ENCODE measurements at regions not wholly inside any gene's neighbourhood (a gene's known extent, or its start where the extent isn't known, plus 50 kb on each side); places are given as distances from the start of the nearest gene placed in this dataset.

DNA sequence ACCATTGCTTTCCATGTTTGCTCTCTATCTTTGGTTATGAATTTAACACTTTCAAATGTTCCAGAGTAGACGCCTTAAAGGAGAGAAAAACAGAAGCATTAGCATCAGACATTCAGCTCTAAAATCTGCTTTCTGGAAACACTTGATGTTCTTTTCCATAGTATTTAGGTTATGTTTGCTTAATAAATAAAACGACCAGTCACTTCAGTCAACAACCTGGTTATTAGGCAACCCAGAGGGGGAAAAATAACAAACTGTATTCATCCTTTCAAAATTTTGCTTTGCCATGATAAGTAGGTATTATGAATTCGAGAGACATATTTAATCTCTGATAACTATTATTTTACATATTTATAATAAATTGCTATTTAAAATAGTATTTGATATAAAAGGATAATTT lies 1044.7 kb downstream of the CDH9 start:
- ATAC-seq (ENCODE audit: insufficient read depth, low FRiP score) (no peak), DNase-seq (no peak)
- Histone ChIP-seq H3K27me3 (ENCODE audit: control insufficient read depth in 3 of 3, insufficient read depth in 3 of 3, low read length in 2 of 3) (no peaks in the 10 kb centered on the region), H3K4me1 (ENCODE audit: control insufficient read depth in 5 of 5, insufficient read depth in 5 of 5, low read length in 5 of 5) (no peaks in the 10 kb centered on the region), H3K4me3 (no peak overlapping the region), H3K27ac (ENCODE audit: low read depth in 1 of 2, low read length in 1 of 2) (no peak overlapping the region), H3K9me3 (ENCODE audit: control insufficient read depth in 4 of 4, insufficient read depth in 3 of 4, low read length in 3 of 4) (peaks cover 0 to 1% (median under 1%) of the 10 kb centered on the region in 4 donors), H3K9ac (ENCODE audit: insufficient read depth in 1 of 2, low read length in 2 of 2) (no peak overlapping the region), H3K36me3 (ENCODE audit: control insufficient read depth in 4 of 4, insufficient read depth in 4 of 4, low read length in 4 of 4) (no peaks in the 10 kb centered on the region)
- 57 to 79% methylated on average over 3 of the region's 3 CpGs for WGBS, 2 donors
- TF ChIP-seq, protein P1, sequence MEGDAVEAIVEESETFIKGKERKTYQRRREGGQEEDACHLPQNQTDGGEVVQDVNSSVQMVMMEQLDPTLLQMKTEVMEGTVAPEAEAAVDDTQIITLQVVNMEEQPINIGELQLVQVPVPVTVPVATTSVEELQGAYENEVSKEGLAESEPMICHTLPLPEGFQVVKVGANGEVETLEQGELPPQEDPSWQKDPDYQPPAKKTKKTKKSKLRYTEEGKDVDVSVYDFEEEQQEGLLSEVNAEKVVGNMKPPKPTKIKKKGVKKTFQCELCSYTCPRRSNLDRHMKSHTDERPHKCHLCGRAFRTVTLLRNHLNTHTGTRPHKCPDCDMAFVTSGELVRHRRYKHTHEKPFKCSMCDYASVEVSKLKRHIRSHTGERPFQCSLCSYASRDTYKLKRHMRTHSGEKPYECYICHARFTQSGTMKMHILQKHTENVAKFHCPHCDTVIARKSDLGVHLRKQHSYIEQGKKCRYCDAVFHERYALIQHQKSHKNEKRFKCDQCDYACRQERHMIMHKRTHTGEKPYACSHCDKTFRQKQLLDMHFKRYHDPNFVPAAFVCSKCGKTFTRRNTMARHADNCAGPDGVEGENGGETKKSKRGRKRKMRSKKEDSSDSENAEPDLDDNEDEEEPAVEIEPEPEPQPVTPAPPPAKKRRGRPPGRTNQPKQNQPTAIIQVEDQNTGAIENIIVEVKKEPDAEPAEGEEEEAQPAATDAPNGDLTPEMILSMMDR (IDR thresholded peaks at IDR 0.05; ENCODE audit: control extremely low read depth, extremely low read depth): no peak

DNA sequence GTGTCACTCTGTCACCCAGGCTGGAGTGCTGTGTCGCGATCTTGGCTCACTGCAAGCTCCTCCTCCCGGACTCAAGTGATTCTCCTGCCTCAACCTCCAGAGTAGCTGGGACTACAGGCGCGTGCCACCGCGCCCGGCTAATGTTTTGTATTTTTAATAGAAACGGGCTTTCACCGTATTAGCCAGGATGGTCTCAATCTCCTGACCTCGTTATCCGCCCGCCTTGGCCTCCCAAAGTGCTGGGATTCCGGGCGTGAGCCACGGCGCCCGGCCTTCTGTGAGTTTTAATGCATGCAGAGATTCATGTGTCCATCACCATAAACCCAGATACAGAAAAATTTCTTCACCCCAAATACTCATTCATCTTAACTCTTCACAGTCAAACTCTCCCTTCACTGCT lies 1046.7 kb downstream of the CDH9 start:
- DNase-seq (no peak), ATAC-seq (ENCODE audit: insufficient read depth, low FRiP score) (no peak)
- Histone ChIP-seq H3K4me1 (ENCODE audit: control insufficient read depth in 5 of 5, insufficient read depth in 5 of 5, low read length in 5 of 5) (no peaks in the 10 kb centered on the region), H3K9me3 (ENCODE audit: control insufficient read depth in 4 of 4, insufficient read depth in 3 of 4, low read length in 3 of 4) (no peaks in the 10 kb centered on the region), H3K4me3 (no peak overlapping the region), H3K27me3 (ENCODE audit: control insufficient read depth in 3 of 3, insufficient read depth in 3 of 3, low read length in 2 of 3) (no peaks in the 10 kb centered on the region), H3K9ac (ENCODE audit: insufficient read depth in 1 of 2, low read length in 2 of 2) (no peak overlapping the region), H3K36me3 (ENCODE audit: control insufficient read depth in 4 of 4, insufficient read depth in 4 of 4, low read length in 4 of 4) (no peaks in the 10 kb centered on the region), H3K27ac (ENCODE audit: low read depth in 1 of 2, low read length in 1 of 2) (no peak overlapping the region)
- 93 to 96% methylated on average over 18 of the region's 18 CpGs for WGBS, 2 donors
- TF ChIP-seq, protein P1 (IDR thresholded peaks at IDR 0.05; ENCODE audit: control extremely low read depth, extremely low read depth): no peak

DNA sequence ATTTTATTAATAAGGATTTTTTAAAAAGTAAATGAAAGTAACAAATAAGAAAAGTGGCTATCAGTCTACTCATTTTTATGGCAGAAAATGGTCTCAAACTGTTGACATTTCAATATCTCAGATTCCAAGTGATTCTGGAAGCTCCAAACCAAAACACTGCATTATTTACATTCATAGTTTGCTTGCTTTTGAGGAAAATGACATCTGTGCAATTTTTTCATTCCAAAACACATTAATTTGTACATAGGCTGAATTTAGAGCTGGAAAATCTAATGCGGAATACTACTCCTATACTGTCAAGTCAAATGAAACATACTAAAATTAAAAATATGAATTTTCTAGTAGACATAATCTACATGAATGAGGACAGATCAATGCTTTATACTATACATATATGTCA lies 1047.6 kb downstream of the CDH9 start:
- 96% methylated on average over 1 of the region's 1 CpG for WGBS, 2 donors
- H3K36me3 ChIP-seq (ENCODE audit: control insufficient read depth in 4 of 4, insufficient read depth in 4 of 4, low read length in 4 of 4): no peaks in the 10 kb centered on the region
- no peak overlapping the region for H3K27ac ChIP-seq (ENCODE audit: low read depth in 1 of 2, low read length in 1 of 2)
- DNase-seq (no peak), ATAC-seq (ENCODE audit: insufficient read depth, low FRiP score) (no peak)
- no peaks in the 10 kb centered on the region for H3K4me1 ChIP-seq (ENCODE audit: control insufficient read depth in 5 of 5, insufficient read depth in 5 of 5, low read length in 5 of 5)
- no peaks in the 10 kb centered on the region for H3K27me3 ChIP-seq (ENCODE audit: control insufficient read depth in 3 of 3, insufficient read depth in 3 of 3, low read length in 2 of 3)
- no peaks in the 10 kb centered on the region for H3K9me3 ChIP-seq (ENCODE audit: control insufficient read depth in 4 of 4, insufficient read depth in 3 of 4, low read length in 3 of 4)
- TF ChIP-seq, protein P1 (IDR thresholded peaks at IDR 0.05; ENCODE audit: control extremely low read depth, extremely low read depth): no peak
- H3K4me3 ChIP-seq: no peak overlapping the region
- no peak overlapping the region for H3K9ac ChIP-seq (ENCODE audit: insufficient read depth in 1 of 2, low read length in 2 of 2)

DNA sequence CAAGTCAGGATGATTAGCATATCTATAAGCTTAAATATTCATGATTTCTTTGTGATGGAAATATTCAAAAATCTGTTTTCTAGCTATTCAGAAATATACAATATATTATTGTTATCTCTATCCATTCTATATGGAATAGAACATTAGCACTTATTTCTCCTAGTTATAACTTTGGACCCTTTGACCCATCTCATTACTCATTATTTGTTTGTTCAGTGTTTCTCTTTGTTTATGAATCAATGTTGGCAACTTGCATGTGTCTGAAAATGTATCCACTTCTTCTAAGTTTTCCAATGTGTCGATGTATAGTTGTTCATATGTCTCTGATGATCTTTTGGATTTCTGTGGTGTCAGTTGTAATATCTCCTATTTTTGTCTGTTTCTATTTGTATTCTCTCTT lies 1059.3 kb downstream of the CDH9 start:
- TF ChIP-seq, protein P1 (IDR thresholded peaks at IDR 0.05; ENCODE audit: control extremely low read depth, extremely low read depth): no peak
- no peaks in the 10 kb centered on the region for H3K27me3 ChIP-seq (ENCODE audit: control insufficient read depth in 3 of 3, insufficient read depth in 3 of 3, low read length in 2 of 3)
- no peaks in the 10 kb centered on the region for H3K4me1 ChIP-seq (ENCODE audit: control insufficient read depth in 5 of 5, insufficient read depth in 5 of 5, low read length in 5 of 5)
- WGBS, 2 donors: 91 to 100% methylated on average over 1 of the region's 1 CpG
- peaks cover 0 to 2% (median 0%) of the 10 kb centered on the region in 4 donors for H3K36me3 ChIP-seq (ENCODE audit: control insufficient read depth in 4 of 4, insufficient read depth in 4 of 4, low read length in 4 of 4)
- ATAC-seq (ENCODE audit: insufficient read depth, low FRiP score) (no peak), DNase-seq (no peak)
- no peak overlapping the region for H3K27ac ChIP-seq (ENCODE audit: low read depth in 1 of 2, low read length in 1 of 2)
- H3K4me3 ChIP-seq: no peak overlapping the region
- H3K9me3 ChIP-seq (ENCODE audit: control insufficient read depth in 4 of 4, insufficient read depth in 3 of 4, low read length in 3 of 4): no peaks in the 10 kb centered on the region
- no peak overlapping the region for H3K9ac ChIP-seq (ENCODE audit: insufficient read depth in 1 of 2, low read length in 2 of 2)
